ENCODE measurements at regions not wholly inside any gene's neighbourhood (a gene's known extent, or its start where the extent isn't known, plus 50 kb on each side); places are given as distances from the start of the nearest gene placed in this dataset.

- Histone ChIP-seq H3K4me1 (ENCODE audit: insufficient read depth, low read length, poor library complexity, severe bottlenecking) (peaks cover 23% of the 10 kb centered on the region), H3K9ac (ENCODE audit: low read depth, low read length, poor library complexity, severe bottlenecking) (peak overlapping the region; percentile 83), H3K9me3 (ENCODE audit: insufficient read depth, low read depth, low read length) (no peaks in the 10 kb centered on the region), H3K27me3 (ENCODE audit: insufficient read depth, low read length, poor library complexity, severe bottlenecking) (no peaks in the 10 kb centered on the region), H3K4me3 (ENCODE audit: low read length, poor library complexity, severe bottlenecking) (peak overlapping the region; percentile 80), H3K79me2 (ENCODE audit: insufficient read depth, low read length) (no peaks in the 10 kb centered on the region), H3K9me2 (replicated peaks; ENCODE audit: low read depth, low read length) (no peaks in the 10 kb centered on the region), H2AFZ (ENCODE audit: low read length) (peak overlapping the region; percentile 99), H3K36me3 (ENCODE audit: insufficient read depth, low read length) (no peaks in the 10 kb centered on the region), H3K4me2 (ENCODE audit: low read depth, low read length, poor library complexity, severe bottlenecking) (peak overlapping the region; percentile 77), H4K20me1 (ENCODE audit: insufficient read depth, low read length, poor library complexity, severe bottlenecking) (no peaks in the 10 kb centered on the region), H3F3A (ENCODE audit: low read depth) (peaks cover 4% of the 10 kb centered on the region; the same call in 1 of the 2 replicates)
- no peak for TF ChIP-seq EZH2phosphoT487 (IDR thresholded peaks at IDR 0.05; ENCODE audit: borderline replicate concordance)
- TF ChIP-seq CTCF (conservative IDR thresholded peaks at IDR 0.05; ENCODE audit: low read length) = no peak
Measured at GRCh38 chr3:27633224-27633545, 88.9 kb downstream of the EOMES start.

GRCh38 chr3:27632431-27633223 lies 89.5 kb downstream of the EOMES start:
- H3K4me3 ChIP-seq (ENCODE audit: low read length, poor library complexity, severe bottlenecking) = peak overlapping the region; percentile 80

DNA sequence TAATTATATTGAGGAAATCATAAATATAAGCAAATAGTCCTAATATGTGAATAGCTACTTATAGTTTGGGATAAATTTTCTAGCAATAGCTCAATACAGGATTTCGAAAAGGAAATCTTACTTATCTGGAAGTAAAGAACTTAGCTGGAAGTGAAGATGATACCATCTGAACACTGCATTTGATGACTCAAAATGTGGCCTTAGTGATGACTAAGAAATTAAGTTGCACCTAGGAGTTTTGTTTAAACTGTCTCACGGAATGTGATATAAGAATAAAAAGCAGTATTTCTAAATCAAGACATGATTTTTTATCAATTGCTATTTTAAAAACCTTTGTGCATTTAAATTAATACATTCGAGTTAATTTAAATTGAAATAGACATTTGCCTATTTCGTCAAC lies 91.2 kb downstream of the EOMES start:
- no peaks in the 10 kb centered on the region for H3K36me3 ChIP-seq (ENCODE audit: insufficient read depth, low read length)
- H3K9me2 ChIP-seq (replicated peaks; ENCODE audit: low read depth, low read length) = no peaks in the 10 kb centered on the region
- H2AFZ ChIP-seq (ENCODE audit: low read length) = no peak overlapping the region
- H3K9me3 ChIP-seq (ENCODE audit: insufficient read depth, low read depth, low read length) = no peaks in the 10 kb centered on the region
- peaks cover 4% of the 10 kb centered on the region for H3K27me3 ChIP-seq (ENCODE audit: insufficient read depth, low read length, poor library complexity, severe bottlenecking)
- no peaks in the 10 kb centered on the region for H3K79me2 ChIP-seq (ENCODE audit: insufficient read depth, low read length)
- H4K20me1 ChIP-seq (ENCODE audit: insufficient read depth, low read length, poor library complexity, severe bottlenecking) = no peaks in the 10 kb centered on the region
- H3F3A ChIP-seq (ENCODE audit: low read depth) = no peaks in the 10 kb centered on the region
- no peak overlapping the region for H3K9ac ChIP-seq (ENCODE audit: low read depth, low read length, poor library complexity, severe bottlenecking)
- H3K4me2 ChIP-seq (ENCODE audit: low read depth, low read length, poor library complexity, severe bottlenecking) = no peak overlapping the region
- H3K4me3 ChIP-seq (ENCODE audit: low read length, poor library complexity, severe bottlenecking) = no peak overlapping the region
- TF ChIP-seq EZH2phosphoT487 (IDR thresholded peaks at IDR 0.05; ENCODE audit: borderline replicate concordance) (no peak), CTCF (conservative IDR thresholded peaks at IDR 0.05; ENCODE audit: low read length) (no peak)
- H3K4me1 ChIP-seq (ENCODE audit: insufficient read depth, low read length, poor library complexity, severe bottlenecking) = peaks cover 43% of the 10 kb centered on the region

More at GRCh38 chr3:27632431-27633223, 89.5 kb downstream of the EOMES start:
- Histone ChIP-seq H3K4me1 (ENCODE audit: insufficient read depth, low read length, poor library complexity, severe bottlenecking) (peaks cover 29% of the 10 kb centered on the region), H3F3A (ENCODE audit: low read depth) (peaks cover 4% of the 10 kb centered on the region; the same call in 1 of the 2 replicates), H4K20me1 (ENCODE audit: insufficient read depth, low read length, poor library complexity, severe bottlenecking) (no peaks in the 10 kb centered on the region), H3K36me3 (ENCODE audit: insufficient read depth, low read length) (no peaks in the 10 kb centered on the region), H3K79me2 (ENCODE audit: insufficient read depth, low read length) (no peaks in the 10 kb centered on the region), H3K4me2 (ENCODE audit: low read depth, low read length, poor library complexity, severe bottlenecking) (peak overlapping the region; percentile 77), H3K9me2 (replicated peaks; ENCODE audit: low read depth, low read length) (no peaks in the 10 kb centered on the region), H2AFZ (ENCODE audit: low read length) (peak overlapping the region; percentile 99), H3K9me3 (ENCODE audit: insufficient read depth, low read depth, low read length) (no peaks in the 10 kb centered on the region), H3K9ac (ENCODE audit: low read depth, low read length, poor library complexity, severe bottlenecking) (peak overlapping the region; percentile 83), H3K27me3 (ENCODE audit: insufficient read depth, low read length, poor library complexity, severe bottlenecking) (no peaks in the 10 kb centered on the region)
- TF ChIP-seq EZH2phosphoT487 (IDR thresholded peaks at IDR 0.05; ENCODE audit: borderline replicate concordance) (no peak), CTCF (conservative IDR thresholded peaks at IDR 0.05; ENCODE audit: low read length) (no peak)
